Liver (tissue), 3 donors: ENCODE measurements at regions not wholly inside any gene's neighbourhood (a gene's known extent, or its start where the extent isn't known, plus 50 kb on each side); places are given as distances from the start of the nearest gene placed in this dataset.
A peak's percentile ranks its signal among the peaks of the same experiment; 100 is the strongest.

ENCODE experiments used
- CTCF ChIP-seq: fragments of 150-350 bp; IDR thresholded peaks from 2 replicates; pipeline ENCODE4 v1.5.1; 2017; ENCODE audit warnings: improper control_type of control experiment, low read depth, low read length; ENCODE audit not compliant: missing input control
- EGR1 ChIP-seq, 2 donors: IDR thresholded peaks; 2 replicates each; pipeline ENCODE4 v1.6.1; 2016 to 2018; ENCODE audit warnings: antibody characterized with exemption in 2 of 2, low read depth in 2 of 2
- FOXA2 ChIP-seq: IDR thresholded peaks from 2 replicates; pipeline ENCODE4 v1.6.1; 2016; ENCODE audit warnings: antibody characterized with exemption
- GABPA ChIP-seq, 2 donors: IDR thresholded peaks in 1 of 2; conservative IDR thresholded peaks in 1 of 2; 2 replicates each; pipeline ENCODE4 v1.6.1; 2016; ENCODE audit warnings: antibody characterized with exemption in 2 of 2, mild to moderate bottlenecking in 1 of 2, moderate library complexity in 1 of 2
- HNF4G ChIP-seq: IDR thresholded peaks from 2 replicates; pipeline ENCODE4 v1.6.1; 2016; ENCODE audit warnings: antibody characterized with exemption
- JUND ChIP-seq, 2 donors: IDR thresholded peaks; 2 replicates each; pipeline ENCODE4 v1.6.1; 2016; ENCODE audit warnings: antibody characterized with exemption in 2 of 2
- RAD21 ChIP-seq, 2 donors: IDR thresholded peaks; 2 replicates each; pipeline ENCODE4 v1.6.1; 2016; ENCODE audit warnings: antibody characterized with exemption in 2 of 2, mild to moderate bottlenecking in 2 of 2
- REST ChIP-seq: IDR thresholded peaks from 2 replicates; pipeline ENCODE4 v1.6.1; 2016; ENCODE audit warnings: antibody characterized with exemption, mild to moderate bottlenecking
- RXRA ChIP-seq, 2 donors: IDR thresholded peaks; 2 replicates each; pipeline ENCODE4 v1.6.1; 2017 to 2018; ENCODE audit warnings: antibody characterized with exemption in 2 of 2, mild to moderate bottlenecking in 1 of 2
- SP1 ChIP-seq: IDR thresholded peaks from 2 replicates; pipeline ENCODE4 v1.6.1; 2018; ENCODE audit warnings: antibody characterized with exemption, mild to moderate bottlenecking
- TAF1 ChIP-seq: conservative IDR thresholded peaks from 2 replicates; pipeline ENCODE4 v1.6.1; 2016; ENCODE audit warnings: antibody characterized with exemption, mild to moderate bottlenecking
- YY1 ChIP-seq: IDR thresholded peaks from 2 replicates; pipeline ENCODE4 v1.6.1; 2016; ENCODE audit warnings: antibody characterized with exemption, mild to moderate bottlenecking
- ZBTB33 ChIP-seq: IDR thresholded peaks from 2 replicates; pipeline ENCODE4 v1.6.1; 2016; ENCODE audit warnings: antibody characterized with exemption
- TF ChIP-seq, protein P1 (sequence below): IDR thresholded peaks from 2 replicates; pipeline ENCODE4 v1.6.1; 2016; ENCODE audit warnings: antibody characterized with exemption
- donor health status: healthy.
- donor health status: healthy.

- TF ChIP-seq CTCF (no peak), REST (peak; percentile 50), JUND (IDR thresholded peaks at IDR 0.05) (no peak), ZBTB33 (no peak), YY1 (no peak), TAF1 (no peak), GABPA (IDR thresholded peaks at IDR 0.05 in 1 of 2, conservative IDR thresholded peaks at IDR 0.05 in 1 of 2) (no peak), RXRA (IDR thresholded peaks at IDR 0.05) (no peak), RAD21 (IDR thresholded peaks at IDR 0.05) (no peak), SP1 (no peak), EGR1 (IDR thresholded peaks at IDR 0.05; ENCODE audit: low read depth in 2 of 2) (no peak), HNF4G (no peak), FOXA2 (no peak)
- TF ChIP-seq, protein P1, sequence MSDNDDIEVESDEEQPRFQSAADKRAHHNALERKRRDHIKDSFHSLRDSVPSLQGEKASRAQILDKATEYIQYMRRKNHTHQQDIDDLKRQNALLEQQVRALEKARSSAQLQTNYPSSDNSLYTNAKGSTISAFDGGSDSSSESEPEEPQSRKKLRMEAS: no peak
Observed at GRCh38 chr13:39232401-39232980, 194.2 kb downstream of the NHLRC3 start.
